GM13977 (cell line): ENCODE measurements at regions not wholly inside any gene's neighbourhood (a gene's known extent, or its start where the extent isn't known, plus 50 kb on each side); places are given as distances from the start of the nearest gene placed in this dataset.

Source experiments
- DNase-seq: peaks from one replicate; pipeline ENCODE4 v3.0.0; 2012; ENCODE audit warnings: low spot score
- in situ Hi-C: fragments of 300-500 bp; cut with MboI; formaldehyde crosslinking; loops from one replicate; pipeline ENCODE4 v1.12.0; 2022; ENCODE audit warnings: low sequenced_read_pairs, low pct_unique_long_range_greater_than_20kb, mixed read lengths, inconsistent platforms; ENCODE audit not compliant: unreplicated experiment
- TF ChIP-seq, protein P1 (sequence below): IDR thresholded peaks from 2 replicates; pipeline ENCODE4 v1.5.1; 2012; ENCODE audit warnings: mild to moderate bottlenecking, control low read depth; ENCODE audit not compliant: insufficient read depth; ENCODE audit errors: extremely low read depth, missing control alignments

DNA sequence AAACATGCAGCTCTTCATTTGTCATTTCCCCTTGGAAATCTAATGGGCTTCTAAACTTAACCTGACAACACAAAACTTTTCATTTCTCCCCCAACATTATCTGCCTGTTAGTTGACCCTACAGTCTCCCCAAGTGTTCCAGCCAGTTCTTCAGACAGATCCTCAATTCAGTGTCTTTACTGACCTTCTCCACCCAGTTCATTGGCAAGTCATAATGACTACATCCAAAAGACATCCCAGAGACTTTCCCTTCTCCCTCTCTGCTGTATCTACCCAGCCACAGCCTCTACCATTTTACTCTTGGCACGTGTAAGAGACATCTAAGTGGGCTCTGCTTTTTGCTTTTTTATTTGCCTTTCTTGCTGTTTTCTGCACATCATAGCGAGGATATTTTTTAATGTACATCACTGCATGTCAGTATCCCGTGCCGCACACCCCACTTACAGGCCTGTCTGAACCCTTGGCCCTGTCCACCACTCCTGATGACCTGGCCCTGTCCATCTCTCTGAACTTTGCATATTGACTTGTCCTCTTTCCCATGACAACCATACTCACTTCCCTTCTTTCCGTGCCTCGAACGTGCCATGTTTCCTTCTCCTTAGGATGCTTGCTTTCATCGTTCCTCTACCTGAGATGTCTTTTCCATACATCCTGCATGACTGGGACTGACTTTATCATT is 391.9 kb downstream of the IRS2 start:
- TF ChIP-seq, protein P1, sequence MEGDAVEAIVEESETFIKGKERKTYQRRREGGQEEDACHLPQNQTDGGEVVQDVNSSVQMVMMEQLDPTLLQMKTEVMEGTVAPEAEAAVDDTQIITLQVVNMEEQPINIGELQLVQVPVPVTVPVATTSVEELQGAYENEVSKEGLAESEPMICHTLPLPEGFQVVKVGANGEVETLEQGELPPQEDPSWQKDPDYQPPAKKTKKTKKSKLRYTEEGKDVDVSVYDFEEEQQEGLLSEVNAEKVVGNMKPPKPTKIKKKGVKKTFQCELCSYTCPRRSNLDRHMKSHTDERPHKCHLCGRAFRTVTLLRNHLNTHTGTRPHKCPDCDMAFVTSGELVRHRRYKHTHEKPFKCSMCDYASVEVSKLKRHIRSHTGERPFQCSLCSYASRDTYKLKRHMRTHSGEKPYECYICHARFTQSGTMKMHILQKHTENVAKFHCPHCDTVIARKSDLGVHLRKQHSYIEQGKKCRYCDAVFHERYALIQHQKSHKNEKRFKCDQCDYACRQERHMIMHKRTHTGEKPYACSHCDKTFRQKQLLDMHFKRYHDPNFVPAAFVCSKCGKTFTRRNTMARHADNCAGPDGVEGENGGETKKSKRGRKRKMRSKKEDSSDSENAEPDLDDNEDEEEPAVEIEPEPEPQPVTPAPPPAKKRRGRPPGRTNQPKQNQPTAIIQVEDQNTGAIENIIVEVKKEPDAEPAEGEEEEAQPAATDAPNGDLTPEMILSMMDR, result no peak
- in situ Hi-C loops, result no loop called here
- DNase-seq, result no peak

DNA sequence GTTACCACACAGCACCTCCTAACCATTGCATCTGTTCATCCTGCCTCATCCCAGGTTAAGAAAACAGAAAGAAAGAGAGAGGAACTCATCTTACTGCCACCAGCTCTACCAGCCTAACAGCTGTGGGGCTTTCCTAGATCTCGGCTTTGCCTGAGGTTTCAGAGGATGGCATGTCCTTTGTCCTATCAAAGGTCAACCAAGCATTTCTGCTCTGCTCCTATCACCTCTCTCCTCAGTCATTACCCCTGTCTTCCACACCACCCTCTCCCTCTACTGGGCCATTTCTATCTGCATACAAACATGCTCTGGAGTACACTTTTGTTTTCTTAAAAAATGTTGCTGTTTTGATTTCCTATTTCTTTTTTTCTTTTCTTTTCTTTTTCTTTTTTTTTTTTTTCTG is 393.3 kb downstream of the IRS2 start:
- TF ChIP-seq, protein P1, result no peak
- no peak for DNase-seq
- in situ Hi-C loops, result no loop called here

DNA sequence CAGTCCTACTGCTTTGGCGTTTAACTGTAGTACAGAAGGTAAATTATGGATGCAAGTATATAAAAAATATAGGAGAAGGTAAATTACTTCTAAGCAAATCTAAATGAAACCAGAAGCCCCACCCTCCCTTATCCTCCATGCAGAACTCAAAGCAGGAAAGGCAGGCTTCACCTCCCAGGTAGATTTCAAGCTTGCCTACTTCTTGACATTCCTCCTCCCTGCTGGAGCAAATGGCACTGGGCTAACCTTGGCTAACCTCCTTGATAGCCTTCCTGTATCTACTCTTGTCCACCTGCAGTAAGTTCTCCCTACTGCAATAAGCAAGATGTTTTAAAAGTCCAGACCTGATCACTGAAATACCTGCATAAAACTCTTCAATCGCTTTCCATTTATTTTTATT is 396.0 kb downstream of the IRS2 start:
- no peak for DNase-seq
- in situ Hi-C loops, result no loop called here
- TF ChIP-seq, protein P1, result no peak

DNA sequence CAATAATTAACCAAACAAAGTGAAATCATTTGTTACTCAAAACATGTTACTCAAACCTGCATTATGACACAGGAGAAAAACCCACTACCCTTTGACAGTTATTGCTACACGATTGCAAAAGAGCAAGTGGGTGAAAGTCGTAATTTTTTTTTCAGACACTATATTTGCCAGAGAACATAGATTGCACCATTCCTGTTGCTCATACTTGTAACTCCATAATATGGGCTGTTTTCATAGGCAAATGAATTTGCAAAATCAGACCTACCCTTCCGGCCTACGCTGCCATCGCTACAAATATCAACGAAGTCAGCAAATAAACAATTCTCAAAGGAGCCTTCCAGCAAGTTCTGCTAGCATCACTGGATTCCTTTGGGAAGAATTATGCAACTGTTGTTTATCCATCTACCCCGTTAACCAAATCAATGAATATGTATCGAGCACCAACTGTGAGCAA is 396.5 kb downstream of the IRS2 start:
- no peak for DNase-seq
- TF ChIP-seq, protein P1, result no peak
- in situ Hi-C loops, result no loop called here

DNA sequence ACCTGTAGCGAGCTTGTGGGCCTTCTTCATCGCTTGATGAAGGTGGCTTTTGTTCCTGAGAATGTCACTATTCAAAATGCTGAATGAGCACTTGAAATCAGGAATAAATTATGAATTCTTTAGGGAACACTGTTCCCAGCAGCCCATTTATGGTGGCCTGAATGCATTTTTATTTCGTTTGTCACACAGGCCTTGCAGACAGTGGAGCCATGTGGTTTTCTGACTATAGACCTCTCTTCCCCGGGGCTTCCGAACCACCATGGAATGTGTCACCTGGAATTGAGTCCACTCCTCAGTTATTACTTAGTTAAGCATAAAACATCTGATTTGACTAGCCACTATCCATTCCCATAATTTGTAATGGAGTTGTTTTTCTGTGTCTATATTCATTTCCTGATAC is 396.9 kb downstream of the IRS2 start:
- TF ChIP-seq, protein P1, result no peak
- in situ Hi-C loops, result no loop called here
- DNase-seq, result no peak

DNA sequence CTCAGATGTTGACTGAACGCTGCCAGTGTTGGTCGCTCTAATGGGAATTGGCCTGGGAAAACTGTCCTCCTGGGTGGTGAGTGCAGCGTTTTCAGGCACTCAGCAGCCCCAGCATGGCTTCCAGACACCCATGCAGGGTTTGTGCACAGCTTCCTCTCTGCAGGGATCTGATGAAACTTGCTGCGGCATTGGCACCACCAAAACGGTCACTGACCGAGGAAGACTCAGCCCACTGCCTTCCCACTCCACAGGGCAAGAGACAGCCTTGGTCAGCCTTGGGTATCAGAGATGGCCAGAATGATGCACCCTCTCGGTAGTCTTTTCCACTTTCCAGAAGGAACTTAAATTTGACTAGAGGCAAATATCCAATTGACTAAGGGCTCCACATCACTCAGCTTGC is 398.9 kb downstream of the IRS2 start:
- DNase-seq, result no peak
- in situ Hi-C loops, result no loop called here

More for the DNA sequence above, 398.9 kb downstream of the IRS2 start:
- TF ChIP-seq, protein P1, result no peak
